ENCODE measurements at regions not wholly inside any gene's neighbourhood (a gene's known extent, or its start where the extent isn't known, plus 50 kb on each side); places are given as distances from the start of the nearest gene placed in this dataset.

DNA sequence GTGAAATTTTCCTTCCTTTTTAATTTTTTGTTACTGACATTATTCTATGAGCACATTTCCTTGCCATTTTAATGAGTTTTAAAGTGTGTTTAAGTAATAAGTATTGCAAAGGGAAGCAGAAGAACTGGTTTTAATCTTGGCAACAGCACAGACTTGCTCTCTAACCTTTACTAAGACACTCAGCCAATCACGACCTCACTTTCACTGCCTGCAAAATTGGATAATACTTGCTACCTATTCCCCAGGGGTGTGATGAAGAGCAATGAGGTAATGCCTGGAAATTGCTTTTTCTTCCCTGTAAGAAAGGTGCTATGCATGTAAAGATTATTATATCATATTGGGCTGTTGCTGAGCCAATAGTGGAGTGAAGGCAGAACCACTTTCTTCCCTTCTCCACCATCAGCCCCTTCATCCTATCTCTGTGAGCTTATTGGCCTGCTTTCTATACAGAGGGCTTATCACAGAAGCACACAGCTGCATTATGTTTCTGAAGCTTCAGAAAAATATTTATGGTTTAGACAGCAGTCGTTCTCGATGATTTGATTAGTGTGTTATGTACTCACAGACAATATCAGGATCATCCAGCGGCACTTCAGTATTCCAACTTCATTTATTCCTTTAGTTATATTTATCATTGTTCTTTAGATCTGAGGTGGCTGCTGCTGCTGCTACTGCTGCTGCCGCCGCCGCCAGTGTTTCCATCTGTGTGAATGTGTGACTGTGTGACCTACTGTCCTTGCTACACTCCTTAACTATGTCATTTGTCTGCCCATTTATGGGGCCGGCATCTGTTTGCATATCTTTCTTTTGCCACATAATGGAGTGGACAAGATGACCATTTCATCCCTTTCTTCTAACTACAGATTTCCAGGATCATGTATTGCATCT, 255.1 kb downstream of the C4orf33 start:
- no peak for DNase-seq (ENCODE audit: low spot score)

DNA sequence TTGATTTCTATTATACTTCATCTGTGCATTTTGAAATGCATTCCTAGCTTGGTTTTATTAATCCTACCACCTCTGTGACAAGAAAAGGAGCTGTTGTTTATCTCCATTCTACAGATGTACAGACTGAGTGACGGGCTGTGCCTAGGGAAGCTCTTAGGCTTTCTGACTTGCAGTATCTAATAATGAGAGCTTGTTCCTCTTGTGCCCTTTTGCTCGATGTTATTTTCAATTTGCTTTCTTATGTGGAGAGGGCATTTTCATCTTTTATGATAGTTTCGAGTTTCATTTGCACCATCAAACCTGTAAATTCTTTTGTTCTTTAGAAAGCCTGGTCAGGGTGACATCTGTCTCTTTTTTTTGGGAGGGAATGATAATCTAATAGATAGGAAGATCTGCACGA, 256.5 kb downstream of the C4orf33 start:
- no peak for DNase-seq (ENCODE audit: low spot score)

GRCh38 chr4:129353490-129353889, 257.5 kb downstream of the C4orf33 start:
- no peak for DNase-seq (ENCODE audit: low spot score)

DNA sequence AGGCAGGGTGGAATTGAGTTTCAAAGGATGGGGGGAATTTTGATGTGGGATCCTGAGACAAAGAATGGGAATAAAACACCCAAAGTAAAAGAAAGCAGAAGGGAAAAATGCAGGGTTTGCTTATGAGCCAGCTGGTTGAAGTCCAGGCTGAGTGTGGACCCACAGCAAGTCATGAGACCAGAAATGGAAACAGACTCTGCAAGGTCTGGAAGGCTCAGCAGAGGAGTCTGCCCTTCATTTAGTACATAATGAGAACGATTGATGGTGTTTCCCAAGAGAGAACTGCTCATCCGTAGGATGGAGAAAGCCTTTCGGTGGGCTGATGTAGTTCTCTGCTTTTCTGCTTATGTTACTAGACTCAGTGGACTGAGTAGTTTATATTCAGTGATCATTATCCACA, 259.1 kb downstream of the C4orf33 start:
- DNase-seq (ENCODE audit: low spot score), result no peak

- DNase-seq (ENCODE audit: low spot score), result no peak
Measured at GRCh38 chr4:129355516-129355915, 259.6 kb downstream of the C4orf33 start.

- no peak for DNase-seq (ENCODE audit: low spot score)
Measured at GRCh38 chr4:129358571-129358970, 262.6 kb downstream of the C4orf33 start.

DNA sequence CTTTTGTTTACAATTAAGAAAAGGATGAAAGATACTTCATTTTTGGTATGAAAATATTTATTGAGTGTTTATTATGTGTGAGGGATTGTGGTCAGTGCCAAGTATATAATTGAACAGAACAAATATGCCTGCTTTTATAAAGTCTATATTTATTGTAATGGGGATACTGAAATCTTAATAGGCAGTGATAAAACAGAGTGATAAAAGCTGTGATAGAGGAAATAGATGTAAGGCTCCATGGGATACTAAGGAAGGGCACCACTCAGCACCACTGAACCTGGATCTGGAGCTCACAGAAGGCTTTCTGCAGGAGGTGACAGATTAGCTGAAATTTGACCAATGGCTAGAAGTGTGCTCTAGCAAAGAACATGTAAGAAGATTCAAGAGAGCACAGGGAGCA, 263.5 kb downstream of the C4orf33 start:
- DNase-seq (ENCODE audit: low spot score), result no peak

DNA sequence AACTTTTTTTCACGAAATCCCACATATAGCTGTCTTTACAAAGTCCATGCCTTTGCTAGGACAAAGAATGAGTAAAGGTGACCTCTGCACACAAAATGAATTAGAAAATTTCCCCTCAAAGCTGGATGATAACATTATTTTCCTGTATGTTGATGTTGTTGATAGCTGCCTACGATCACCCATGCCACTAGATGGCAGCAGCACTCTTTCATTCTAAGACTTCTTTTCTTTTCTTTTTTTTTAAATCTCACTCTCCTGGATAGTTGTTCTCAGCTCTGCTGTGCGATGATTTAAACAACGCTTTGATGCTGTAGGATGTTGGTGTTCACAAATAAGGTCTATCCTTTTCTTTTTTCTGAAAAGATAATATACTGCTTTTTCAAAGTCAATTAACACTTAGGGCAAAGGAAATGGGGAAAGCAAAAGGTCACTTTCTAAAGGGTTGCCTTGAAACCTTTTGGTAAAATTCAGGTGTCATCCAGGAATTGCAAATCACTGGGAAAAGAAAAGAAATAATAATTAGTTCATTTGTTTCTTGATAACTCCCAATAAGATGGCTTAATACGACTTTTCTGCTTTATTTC, 266.8 kb downstream of the C4orf33 start:
- peak; percentile 54 for DNase-seq (ENCODE audit: low spot score)

GRCh38 chr4:129364747-129365452, 268.9 kb downstream of the C4orf33 start:
- DNase-seq (ENCODE audit: low spot score), result no peak

- DNase-seq (ENCODE audit: low spot score), result no peak
Measured at GRCh38 chr4:129369361-129370010, 273.5 kb downstream of the C4orf33 start.

GRCh38 chr4:129371065-129371464, 275.1 kb downstream of the C4orf33 start:
- DNase-seq (ENCODE audit: low spot score), result no peak

DNA sequence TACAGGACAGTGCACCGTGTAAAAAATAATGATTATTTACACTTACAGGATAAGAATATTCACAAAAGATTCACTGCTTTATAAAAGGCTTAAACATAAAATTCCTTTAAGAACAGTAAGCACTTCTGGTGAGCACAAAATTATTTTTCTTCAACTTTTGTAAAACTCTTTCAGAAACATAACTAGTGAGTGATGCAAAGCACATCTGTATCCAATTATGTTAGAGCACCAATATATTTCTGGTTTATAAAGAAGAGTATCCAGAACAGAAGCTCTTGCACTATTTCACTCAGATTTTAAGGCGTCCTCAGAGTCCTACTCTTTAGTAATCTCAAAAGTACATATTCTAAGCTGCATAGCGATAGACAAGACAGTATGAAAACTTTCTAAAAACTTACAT, 276.0 kb downstream of the C4orf33 start:
- no peak for DNase-seq (ENCODE audit: low spot score)

DNA sequence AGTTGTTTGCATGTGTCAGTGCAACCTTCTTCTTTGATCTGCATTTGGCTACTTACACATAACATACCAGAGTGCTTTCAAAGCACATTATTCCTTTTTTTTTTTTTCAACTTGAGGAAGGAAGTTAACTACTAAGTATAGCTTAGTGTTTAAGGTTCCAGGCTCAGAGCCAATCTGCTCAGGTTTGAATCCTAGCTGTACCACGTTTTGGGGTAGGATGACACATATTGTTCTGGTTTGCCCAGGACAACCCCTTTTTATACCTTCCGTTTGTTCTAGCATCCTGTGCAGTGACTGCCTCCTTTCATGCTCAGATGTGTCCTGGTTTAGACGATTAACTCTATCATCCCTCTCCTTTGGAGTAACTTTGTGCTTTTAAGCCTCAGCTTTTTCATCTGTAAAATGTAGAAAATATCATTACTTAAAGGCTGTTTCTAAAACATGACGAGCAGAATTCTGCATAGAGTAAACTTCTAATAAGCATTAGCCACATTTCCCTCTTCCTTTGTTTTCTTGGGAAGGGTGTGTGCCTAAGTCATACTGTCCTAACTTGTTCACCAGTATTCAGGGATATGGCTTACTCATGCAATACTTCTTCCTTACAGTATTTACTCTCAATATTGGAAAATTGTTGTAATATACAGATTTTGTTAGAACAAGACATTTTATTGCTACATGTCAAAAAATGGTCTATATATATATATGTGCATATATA, 281.3 kb downstream of the C4orf33 start:
- no peak for DNase-seq (ENCODE audit: low spot score)

DNA sequence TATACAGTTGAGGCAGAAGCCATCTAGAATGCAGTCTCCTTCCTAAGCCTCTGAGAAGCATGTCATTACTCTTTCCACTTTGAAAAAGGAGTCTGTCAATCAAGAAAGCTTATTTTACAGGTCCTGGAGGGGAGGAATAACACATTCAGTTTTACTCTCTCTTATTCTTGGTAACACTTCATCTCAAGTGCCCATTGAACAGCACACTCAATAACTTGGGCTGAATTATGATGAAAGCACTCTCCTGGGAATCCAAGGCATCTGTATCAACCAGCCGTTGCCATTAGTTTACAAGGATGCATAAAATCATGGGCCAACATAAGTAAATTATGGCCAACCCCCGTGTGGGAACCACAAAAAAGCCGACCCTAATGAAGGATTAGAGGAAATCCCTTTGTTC, 282.4 kb downstream of the C4orf33 start:
- DNase-seq (ENCODE audit: low spot score), result no peak

GRCh38 chr4:129379429-129379828, 283.5 kb downstream of the C4orf33 start:
- no peak for DNase-seq (ENCODE audit: low spot score)

GRCh38 chr4:129384974-129385373, 289.0 kb downstream of the C4orf33 start:
- DNase-seq (ENCODE audit: low spot score), result no peak

- no peak for DNase-seq (ENCODE audit: low spot score)
Measured at GRCh38 chr4:129387666-129388065, 291.7 kb downstream of the C4orf33 start.

DNA sequence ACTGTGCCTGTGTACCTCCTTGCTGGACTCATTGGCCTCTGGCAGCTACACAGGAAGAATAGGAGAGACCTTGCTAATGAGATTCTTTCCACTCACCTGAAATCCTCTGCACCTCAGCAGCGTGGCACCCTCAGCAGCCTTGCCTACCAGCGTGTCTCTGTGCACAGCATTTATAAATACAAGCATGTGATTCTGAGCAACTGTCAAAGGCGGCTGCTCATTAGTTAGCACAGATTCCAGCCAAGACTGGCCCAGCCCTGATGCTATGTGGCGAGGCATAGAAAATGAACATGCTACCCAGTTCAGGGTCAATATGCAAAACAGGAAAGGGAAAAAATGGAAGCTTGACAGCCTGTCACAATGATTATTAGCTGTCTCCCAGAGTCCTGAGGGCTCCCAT, 298.0 kb downstream of the C4orf33 start:
- DNase-seq (ENCODE audit: low spot score), result no peak

GRCh38 chr4:129394635-129395034, 298.7 kb downstream of the C4orf33 start:
- no peak for DNase-seq (ENCODE audit: low spot score)

DNA sequence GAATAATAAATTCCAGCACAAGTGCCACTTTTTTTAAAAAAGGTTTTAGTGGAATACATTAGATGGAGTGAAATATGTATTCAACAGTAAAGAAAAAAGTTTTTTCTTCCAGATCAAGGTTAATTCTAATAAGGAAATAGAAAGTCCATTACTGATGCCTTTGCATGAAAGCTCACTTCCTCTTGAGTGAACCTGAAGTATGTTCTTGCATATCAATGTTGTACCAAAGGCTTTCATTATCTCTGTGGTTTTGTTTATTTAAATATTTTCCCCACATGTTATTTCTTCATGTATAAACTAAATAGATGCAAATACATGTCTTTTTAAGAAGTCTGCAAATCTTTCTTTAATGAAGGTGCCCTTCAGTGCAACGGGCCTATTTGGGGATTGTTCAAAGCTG, 307.9 kb downstream of the C4orf33 start:
- no peak for DNase-seq (ENCODE audit: low spot score)

GRCh38 chr4:129410115-129410514, 314.2 kb downstream of the C4orf33 start:
- DNase-seq (ENCODE audit: low spot score), result no peak

- DNase-seq (ENCODE audit: low spot score), result no peak
Measured at GRCh38 chr4:129415004-129415403, 319.1 kb downstream of the C4orf33 start.
